ENCODE measurements at regions not wholly inside any gene's neighbourhood (a gene's known extent, or its start where the extent isn't known, plus 50 kb on each side); places are given as distances from the start of the nearest gene placed in this dataset.

- ATAC-seq = no peak
- H3K36me3 ChIP-seq (ENCODE audit: control insufficient read depth, insufficient read depth, low read length) = no peaks in the 10 kb centered on the region
- in situ Hi-C loops (cut with HindIII; ENCODE audit: low pct_unique_long_range_greater_than_20kb, low sequenced_read_pairs) = no loop called here
- intact Hi-C loops (cut with micrococcal nuclease; ENCODE audit: unreplicated experiment) = no loop called here
- no peak overlapping the region for H3K4me3 ChIP-seq (ENCODE audit: low read depth in 2 of 2, low read length in 2 of 2)
- no peak for DNase-seq (ENCODE audit: low read depth, low spot score)
- no peak overlapping the region for H3K27ac ChIP-seq (ENCODE audit: low read length)
- no TSS peak for BruUV-seq (replicated peaks)
- ChIA-PET CTCF (no interaction called here), POLR2A (no interaction called here)
- no peak for TF ChIP-seq SIN3A (IDR thresholded peaks at IDR 0.05; ENCODE audit: borderline replicate concordance, insufficient read depth, low read depth, low read length)
- H3K27me3 ChIP-seq (ENCODE audit: control insufficient read depth, insufficient read depth, low read length) = no peaks in the 10 kb centered on the region
- H3K4me1 ChIP-seq (ENCODE audit: control insufficient read depth, insufficient read depth, low read length) = no peaks in the 10 kb centered on the region
- no peaks in the 10 kb centered on the region for H3K9me3 ChIP-seq (ENCODE audit: control insufficient read depth, insufficient read depth, low read depth, low read length)
Observed at GRCh38 chr5:155989879-155990278, 337.1 kb upstream of the SGCD start.

- no TSS peak for BruUV-seq (replicated peaks)
- TF ChIP-seq TCF7L2 (IDR thresholded peaks at IDR 0.05; ENCODE audit: low read depth, low read length) (no peak), POLR2AphosphoS5 (IDR thresholded peaks at IDR 0.05; ENCODE audit: low read depth, low read length) (no peak), REST (IDR thresholded peaks at IDR 0.05; ENCODE audit: insufficient read depth in 1 of 2, low read depth in 2 of 2, low read length in 1 of 2) (no peak), SIN3A (IDR thresholded peaks at IDR 0.05; ENCODE audit: borderline replicate concordance, insufficient read depth, low read depth, low read length) (no peak), CTCF (IDR thresholded peaks at IDR 0.05) (no peak)
Observed at GRCh38 chr5:155996123-155996522, 330.8 kb upstream of the SGCD start.

GRCh38 chr5:155998257-155998656 lies 328.7 kb upstream of the SGCD start:
- no peak overlapping the region for H3K27ac ChIP-seq (ENCODE audit: low read length)
- H3K4me1 ChIP-seq (ENCODE audit: control insufficient read depth, insufficient read depth, low read length) = no peaks in the 10 kb centered on the region
- no peak overlapping the region for H3K4me3 ChIP-seq (ENCODE audit: low read depth in 2 of 2, low read length in 2 of 2)
- intact Hi-C loops (cut with micrococcal nuclease; ENCODE audit: unreplicated experiment) = no loop called here
- H3K36me3 ChIP-seq (ENCODE audit: control insufficient read depth, insufficient read depth, low read length) = no peaks in the 10 kb centered on the region
- POLR2A ChIA-PET = no interaction called here
- no peak for DNase-seq (ENCODE audit: low read depth, low spot score)
- no peaks in the 10 kb centered on the region for H3K27me3 ChIP-seq (ENCODE audit: control insufficient read depth, insufficient read depth, low read length)
- BruUV-seq (replicated peaks) = no TSS peak
- in situ Hi-C loops (cut with HindIII; ENCODE audit: low pct_unique_long_range_greater_than_20kb, low sequenced_read_pairs) = no loop called here
- CTCF ChIA-PET = no interaction called here
- no peak for ATAC-seq
- TF ChIP-seq TCF7L2 (IDR thresholded peaks at IDR 0.05; ENCODE audit: low read depth, low read length) (no peak), REST (IDR thresholded peaks at IDR 0.05; ENCODE audit: insufficient read depth in 1 of 2, low read depth in 2 of 2, low read length in 1 of 2) (no peak), SIN3A (IDR thresholded peaks at IDR 0.05; ENCODE audit: borderline replicate concordance, insufficient read depth, low read depth, low read length) (no peak), POLR2AphosphoS5 (IDR thresholded peaks at IDR 0.05; ENCODE audit: low read depth, low read length) (no peak), CTCF (IDR thresholded peaks at IDR 0.05) (no peak)
- no peaks in the 10 kb centered on the region for H3K9me3 ChIP-seq (ENCODE audit: control insufficient read depth, insufficient read depth, low read depth, low read length)

More at GRCh38 chr5:155996123-155996522, 330.8 kb upstream of the SGCD start:
- in situ Hi-C loops (cut with HindIII; ENCODE audit: low pct_unique_long_range_greater_than_20kb, low sequenced_read_pairs) = no loop called here
- intact Hi-C loops (cut with micrococcal nuclease; ENCODE audit: unreplicated experiment) = no loop called here
- H3K27ac ChIP-seq (ENCODE audit: low read length) = no peak overlapping the region
- H3K36me3 ChIP-seq (ENCODE audit: control insufficient read depth, insufficient read depth, low read length) = no peaks in the 10 kb centered on the region
- no peaks in the 10 kb centered on the region for H3K4me1 ChIP-seq (ENCODE audit: control insufficient read depth, insufficient read depth, low read length)
- ATAC-seq (no peak), DNase-seq (ENCODE audit: low read depth, low spot score) (no peak)
- no peak overlapping the region for H3K4me3 ChIP-seq (ENCODE audit: low read depth in 2 of 2, low read length in 2 of 2)
- POLR2A ChIA-PET = no interaction called here
- H3K27me3 ChIP-seq (ENCODE audit: control insufficient read depth, insufficient read depth, low read length) = no peaks in the 10 kb centered on the region
- CTCF ChIA-PET = no interaction called here
- H3K9me3 ChIP-seq (ENCODE audit: control insufficient read depth, insufficient read depth, low read depth, low read length) = no peaks in the 10 kb centered on the region
